DMS114 treated with DMSO at 0.1 percent for 48 hours (cell line): ENCODE measurements at regions not wholly inside any gene's neighbourhood (a gene's known extent, or its start where the extent isn't known, plus 50 kb on each side); places are given as distances from the start of the nearest gene placed in this dataset.
"Not testable (repeated sequence)": the region's sequence is repeated elsewhere in the genome, so short reads cannot be mapped to it uniquely, and the experiment has no call there.

Source experiments
- DNase-seq: peaks from one replicate; lab custom pipeline; 2025; ENCODE audit not compliant: unreplicated experiment; lab: John Stamatoyannopoulos, UW

- no peak for DNase-seq
Measured at GRCh38 chr14:101301011-101301410, 260.3 kb upstream of the DIO3 start.

DNA sequence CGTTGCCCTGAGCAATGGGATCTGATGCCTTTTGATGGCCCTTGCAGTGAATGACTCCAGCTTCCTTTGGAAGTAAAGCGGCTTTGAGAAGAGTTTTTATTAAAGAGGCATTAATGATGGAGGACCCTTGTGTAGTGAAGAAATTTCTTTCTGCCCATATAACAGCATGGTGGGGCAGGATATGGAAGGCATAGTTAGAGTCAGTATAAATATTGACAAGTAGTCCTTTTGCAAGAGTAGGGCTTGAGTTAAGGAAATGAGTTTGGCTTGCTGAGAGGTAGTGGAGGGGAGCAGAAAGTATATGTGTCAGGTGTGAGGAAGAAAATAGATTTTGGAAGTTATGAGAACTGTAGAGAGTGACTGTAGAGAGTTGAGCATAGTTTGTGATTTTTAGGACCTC is 254.1 kb upstream of the DIO3 start:
- not testable (repeated sequence) for DNase-seq

DNA sequence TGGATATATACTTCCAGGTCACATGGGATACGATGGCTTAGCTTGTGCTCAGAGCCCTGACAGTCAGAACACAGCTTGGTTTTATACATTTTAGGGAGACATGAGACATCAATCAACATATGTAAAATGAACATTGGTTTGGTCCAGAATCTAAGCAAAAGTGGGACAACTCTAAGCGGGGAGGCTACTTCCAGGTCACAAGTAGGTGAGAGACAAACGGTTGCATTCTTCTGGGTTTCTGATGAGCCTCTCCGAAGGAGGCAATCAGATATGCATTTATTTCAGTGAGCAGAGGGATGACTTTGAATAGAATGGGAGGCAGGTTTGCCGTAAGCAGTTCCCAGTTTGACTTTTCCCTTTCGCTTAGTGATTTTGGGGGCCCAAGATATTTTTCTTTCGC is 250.1 kb upstream of the DIO3 start:
- DNase-seq, result not testable (repeated sequence)

GRCh38 chr14:101313268-101313667 is 248.0 kb upstream of the DIO3 start:
- DNase-seq, result no peak

- no peak for DNase-seq
Measured at GRCh38 chr14:101315802-101316296, 245.4 kb upstream of the DIO3 start.

DNA sequence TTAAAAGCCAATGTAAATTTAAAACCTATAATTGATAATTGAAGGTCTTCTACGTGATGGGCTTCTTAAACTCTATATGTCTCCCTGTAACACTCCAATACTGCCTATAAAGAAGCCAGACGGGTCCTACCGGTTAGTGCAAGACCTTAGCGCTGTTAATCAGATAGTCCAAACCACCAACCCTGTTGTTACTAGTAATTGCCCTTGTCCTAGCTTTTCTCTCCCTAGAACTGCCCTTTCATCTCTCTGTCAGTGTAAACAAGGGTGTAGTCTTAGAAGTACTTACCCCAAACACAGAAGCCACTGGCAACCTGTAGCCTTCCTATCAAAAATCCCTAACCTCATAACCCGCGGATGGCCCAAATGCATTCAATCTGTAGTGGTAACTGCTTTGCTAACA is 243.0 kb upstream of the DIO3 start:
- no peak for DNase-seq

GRCh38 chr14:101320396-101320795 is 240.9 kb upstream of the DIO3 start:
- DNase-seq, result no peak

- no peak for DNase-seq
Measured at GRCh38 chr14:101322223-101322622, 239.1 kb upstream of the DIO3 start.

DNA sequence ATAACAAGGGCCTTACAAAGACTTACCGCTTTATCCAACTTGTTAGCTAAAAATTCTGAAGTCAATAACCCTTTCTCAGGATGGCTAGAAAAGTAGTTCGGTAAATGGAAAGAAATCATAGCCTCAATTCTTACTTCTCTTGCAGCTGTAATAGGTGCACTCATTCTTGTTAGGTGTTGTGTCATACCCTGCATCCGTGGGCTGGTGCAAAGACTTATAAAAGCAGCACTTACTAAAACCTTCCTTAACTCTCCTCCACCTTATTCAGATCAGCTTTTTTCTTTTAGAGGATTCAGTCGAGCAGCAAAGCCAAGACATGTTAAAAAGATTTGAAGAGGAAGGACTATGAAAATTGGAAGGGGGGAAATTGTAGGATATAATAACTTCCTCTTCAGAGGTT is 238.2 kb upstream of the DIO3 start:
- DNase-seq, result no peak

DNA sequence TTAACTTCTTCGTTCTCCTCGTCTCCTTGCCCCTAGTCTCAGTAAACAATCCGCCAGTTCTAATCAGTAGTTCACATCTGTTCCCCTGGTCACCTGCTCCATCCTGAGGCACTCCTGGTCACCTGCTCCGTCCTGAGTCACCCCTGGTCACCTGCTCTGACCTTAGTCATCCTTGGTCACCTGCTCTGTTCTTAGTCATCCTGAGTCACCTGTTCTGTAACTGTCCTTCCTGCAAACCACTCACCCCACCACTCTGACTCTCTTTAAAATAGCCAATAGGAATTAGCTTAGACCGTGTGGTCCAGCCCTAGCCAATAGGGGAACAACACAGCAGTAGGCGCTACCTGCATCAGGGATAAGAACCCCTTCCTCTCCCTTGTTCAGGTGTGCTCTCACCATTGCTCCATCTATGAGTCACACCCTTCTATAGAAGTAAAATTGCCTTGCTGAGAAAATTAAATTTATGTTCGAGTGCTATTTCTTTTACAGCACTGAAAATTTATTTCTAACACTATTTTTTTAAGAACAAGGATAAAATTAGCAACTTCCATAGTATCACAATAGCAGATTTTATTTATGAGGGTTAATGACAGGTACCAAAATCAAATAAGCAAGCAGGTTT is 237.6 kb upstream of the DIO3 start:
- DNase-seq, result not testable (repeated sequence)

DNA sequence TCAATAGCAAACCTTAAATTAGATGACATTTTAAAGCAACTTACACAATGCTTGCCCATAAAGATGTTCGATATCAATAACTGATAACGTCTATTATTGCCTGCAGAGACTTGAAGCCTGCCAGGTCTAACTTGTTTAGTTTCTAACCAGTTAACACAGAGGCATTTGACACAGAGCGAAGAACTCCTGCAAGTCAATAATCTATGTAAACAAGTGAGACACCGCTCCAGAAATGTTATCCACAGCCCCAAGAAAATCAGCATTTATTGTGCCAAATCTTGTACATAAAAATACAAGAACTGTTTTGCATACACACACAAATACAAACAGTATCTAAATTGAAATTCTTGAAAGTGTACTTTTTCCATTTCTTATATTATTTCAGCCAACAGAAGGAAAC is 236.0 kb upstream of the DIO3 start:
- DNase-seq, result no peak

DNA sequence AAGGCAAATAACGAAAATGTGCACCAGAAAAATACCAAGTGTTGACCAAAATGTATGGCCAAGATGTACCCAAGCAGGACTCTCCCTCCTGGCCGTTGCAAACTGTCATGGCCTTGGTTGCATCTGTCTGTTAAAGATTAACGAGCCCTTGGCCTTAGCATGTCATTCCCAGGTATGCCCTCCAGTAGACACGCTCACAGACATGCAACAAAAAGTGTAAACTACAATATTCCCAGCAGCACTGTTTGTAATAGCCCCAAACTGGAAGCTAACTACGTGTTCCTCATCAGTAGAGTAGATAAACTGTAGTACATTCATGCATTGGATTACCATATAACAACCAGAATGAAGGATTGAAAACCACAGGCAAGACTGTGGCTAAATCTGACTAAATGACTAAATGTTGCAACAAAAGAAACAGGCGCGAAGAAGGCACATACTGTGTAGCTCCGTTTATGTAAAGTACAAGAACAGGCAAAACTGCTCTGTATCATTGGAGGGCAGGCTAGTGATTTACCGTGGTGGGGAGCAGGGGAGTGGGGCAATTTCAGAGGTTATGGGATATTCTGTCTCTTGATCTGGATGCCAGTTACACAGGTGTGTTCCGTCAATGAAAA is 232.8 kb upstream of the DIO3 start:
- no peak for DNase-seq

DNA sequence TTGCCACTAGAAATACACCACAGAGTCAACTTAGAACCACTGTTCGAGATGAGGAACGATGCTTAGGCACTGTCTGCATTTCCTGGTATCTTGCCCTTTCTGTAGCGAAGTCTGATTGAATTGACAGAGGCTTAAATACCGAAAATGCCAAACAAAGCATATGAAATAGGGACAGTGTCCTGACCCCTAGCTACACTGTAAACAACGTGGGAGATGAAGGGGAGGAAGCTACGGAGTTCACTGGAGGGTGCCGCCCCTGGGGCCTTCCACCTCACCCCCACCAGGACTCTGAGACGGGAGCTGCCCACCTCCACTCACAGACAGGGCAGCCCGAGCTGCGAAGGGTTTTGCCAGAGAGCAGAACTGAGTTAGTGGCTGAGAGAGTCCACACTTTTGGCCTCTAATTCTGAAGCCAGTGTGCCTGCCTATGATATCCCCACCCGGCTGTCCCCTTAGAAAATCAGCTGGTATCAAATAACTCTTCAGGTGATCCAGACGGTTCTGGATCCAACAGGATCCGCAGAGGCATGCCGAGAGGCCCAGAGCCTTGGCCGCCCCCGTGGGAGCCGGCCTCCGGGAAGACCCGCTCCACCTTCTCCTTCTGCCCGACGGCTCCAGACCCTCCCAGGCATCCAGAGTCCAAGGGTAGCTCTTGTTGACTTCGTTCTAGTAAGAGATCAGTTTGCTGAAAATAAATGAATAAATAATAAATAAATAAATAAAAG is 230.7 kb upstream of the DIO3 start:
- no peak for DNase-seq

- DNase-seq, result no peak
Measured at GRCh38 chr14:101331141-101331525, 230.2 kb upstream of the DIO3 start.

- no peak for DNase-seq
Measured at GRCh38 chr14:101331661-101332169, 229.6 kb upstream of the DIO3 start.

GRCh38 chr14:101332281-101332680 is 229.0 kb upstream of the DIO3 start:
- no peak for DNase-seq

DNA sequence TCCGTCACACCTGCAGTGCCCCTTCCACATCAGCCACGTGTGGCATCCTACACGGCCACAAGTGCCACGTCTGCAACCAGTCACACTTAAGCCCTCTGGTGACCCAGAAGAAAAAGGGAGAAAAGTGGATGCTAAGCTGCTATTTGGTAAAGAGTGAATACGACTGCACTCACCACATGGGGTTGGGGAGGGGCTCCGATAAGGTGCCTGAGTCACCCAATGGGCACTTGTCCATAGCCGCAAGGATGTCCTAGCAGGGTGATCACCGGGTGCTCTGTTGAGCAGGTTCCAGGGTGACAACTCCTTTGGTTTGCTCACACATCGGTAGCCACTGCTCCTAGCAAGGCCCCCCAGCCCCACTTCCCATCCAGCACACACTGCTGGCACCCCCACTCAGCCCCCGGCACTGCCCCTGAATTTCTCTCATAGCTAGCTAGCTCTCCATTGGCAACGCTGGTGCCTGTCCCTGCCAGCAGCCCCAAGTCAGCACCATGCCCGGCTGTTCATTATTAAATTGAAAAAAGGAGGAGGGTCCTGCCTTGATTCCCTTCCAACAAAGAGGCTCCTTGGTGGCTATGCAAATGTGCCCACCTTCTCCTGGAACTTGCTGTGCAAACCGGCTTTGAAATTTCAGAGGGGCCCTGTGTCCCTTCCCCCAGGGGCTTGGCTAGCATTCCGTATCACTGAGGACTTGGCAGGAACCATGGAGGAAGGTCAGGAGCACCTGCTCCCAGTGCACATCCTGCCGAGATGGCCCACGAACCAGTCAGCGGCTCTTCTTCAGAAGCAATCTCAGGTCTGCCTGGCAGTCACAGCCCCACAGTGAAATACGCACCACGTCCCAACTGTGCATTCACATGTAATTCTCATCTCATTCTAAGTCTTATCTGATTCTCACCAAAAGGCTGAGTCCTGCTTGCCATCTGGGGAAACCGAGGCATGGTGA is 227.7 kb upstream of the DIO3 start:
- no peak for DNase-seq

GRCh38 chr14:101334656-101335055 is 226.6 kb upstream of the DIO3 start:
- no peak for DNase-seq

- no peak for DNase-seq
Measured at GRCh38 chr14:101335061-101335661, 226.1 kb upstream of the DIO3 start.

GRCh38 chr14:101336183-101336582 is 225.1 kb upstream of the DIO3 start:
- no peak for DNase-seq

- no peak for DNase-seq
Measured at GRCh38 chr14:101337053-101337452, 224.2 kb upstream of the DIO3 start.
